Jurkat, Clone E6-1 (cell line): ENCODE measurements at regions not wholly inside any gene's neighbourhood (a gene's known extent, or its start where the extent isn't known, plus 50 kb on each side); places are given as distances from the start of the nearest gene placed in this dataset.
"Not testable (repeated sequence)": the region's sequence is repeated elsewhere in the genome, so short reads cannot be mapped to it uniquely, and the experiment has no call there.

Experiments
- DNase-seq: peaks from one replicate; pipeline ENCODE4 v3.0.0-alpha.2; 2011; ENCODE audit warnings: low read depth, low spot score
- H3K4me3 ChIP-seq: 2 replicates; pipeline ENCODE4 v1.5.1; 2011; ENCODE audit warnings: mild to moderate bottlenecking, low read length, control low read depth, moderate library complexity

DNA sequence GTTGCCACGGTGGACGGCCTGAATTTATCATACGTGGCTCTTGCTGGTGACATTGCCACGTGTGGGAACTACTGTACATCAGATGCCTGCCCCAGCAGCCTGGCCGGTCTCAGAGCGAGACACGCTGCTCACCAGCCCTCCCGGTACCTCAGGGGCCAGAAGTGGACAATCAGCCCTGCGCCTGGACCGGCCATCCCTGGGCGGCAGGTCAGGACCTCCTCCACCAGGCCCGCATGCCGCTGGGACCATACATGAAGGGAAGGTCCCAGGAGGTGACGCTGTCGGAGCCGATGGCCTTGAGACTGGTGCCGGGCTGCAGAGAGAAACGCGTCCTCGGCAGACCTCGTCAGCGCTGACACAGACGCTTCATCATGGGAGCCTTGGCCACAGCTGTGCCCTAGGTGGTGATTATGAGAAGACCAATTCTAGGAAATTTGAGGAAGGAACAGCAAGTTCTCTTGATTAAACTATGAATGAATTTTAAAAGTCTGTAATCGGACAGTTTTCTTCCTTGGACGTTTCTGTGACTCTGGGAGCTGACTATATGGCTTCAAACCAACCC lies 5456.7 kb upstream of the TPTE start:
- H3K4me3 ChIP-seq, DNase-seq: not testable (repeated sequence)

DNA sequence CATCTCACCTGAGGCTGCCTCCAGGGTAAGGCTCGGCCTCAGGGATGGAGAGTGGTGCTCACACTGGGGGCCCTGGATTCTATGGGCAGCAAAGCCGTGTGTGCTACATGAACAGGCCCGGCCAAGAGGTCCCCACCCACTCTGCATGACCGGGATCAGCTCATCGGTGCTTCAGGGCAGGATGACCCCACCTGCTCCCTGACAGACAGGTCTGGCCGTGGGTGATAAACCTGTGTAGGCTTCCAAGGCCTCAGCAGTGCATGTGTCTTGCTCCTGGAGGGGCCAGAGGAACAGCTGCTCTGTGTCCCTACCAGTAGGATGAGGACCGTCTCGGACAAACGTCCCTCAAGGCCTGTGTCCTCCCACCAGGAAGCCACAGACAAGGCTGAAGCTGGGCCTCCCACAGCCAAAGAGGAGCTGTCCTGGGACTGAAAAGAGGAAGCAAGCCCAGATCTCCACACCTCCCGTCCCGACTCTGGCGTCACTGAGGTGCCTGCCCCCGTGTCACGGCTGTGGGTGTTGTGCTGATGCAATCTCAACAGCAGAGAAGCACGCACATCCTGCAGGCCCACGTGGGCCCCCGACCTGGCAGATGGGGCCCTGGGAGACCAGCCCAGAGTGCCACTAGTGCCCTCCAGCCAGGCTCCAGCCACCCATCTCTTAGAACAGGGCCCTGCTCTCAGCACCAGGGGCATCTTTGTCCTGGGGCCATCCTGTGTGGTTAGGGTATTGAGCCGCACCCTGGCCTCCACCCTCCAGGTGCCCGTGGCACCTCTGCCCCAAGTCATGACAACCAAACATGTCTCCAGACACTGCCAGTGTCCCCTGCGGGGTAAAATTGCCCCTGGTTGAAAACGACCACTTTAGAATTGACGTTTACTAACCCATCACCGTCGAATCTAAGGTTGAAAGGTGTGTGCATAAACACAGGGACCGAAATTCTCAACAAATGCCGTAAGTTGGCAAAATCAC lies 5455.9 kb upstream of the TPTE start:
- DNase-seq, H3K4me3 ChIP-seq: not testable (repeated sequence)

DNA sequence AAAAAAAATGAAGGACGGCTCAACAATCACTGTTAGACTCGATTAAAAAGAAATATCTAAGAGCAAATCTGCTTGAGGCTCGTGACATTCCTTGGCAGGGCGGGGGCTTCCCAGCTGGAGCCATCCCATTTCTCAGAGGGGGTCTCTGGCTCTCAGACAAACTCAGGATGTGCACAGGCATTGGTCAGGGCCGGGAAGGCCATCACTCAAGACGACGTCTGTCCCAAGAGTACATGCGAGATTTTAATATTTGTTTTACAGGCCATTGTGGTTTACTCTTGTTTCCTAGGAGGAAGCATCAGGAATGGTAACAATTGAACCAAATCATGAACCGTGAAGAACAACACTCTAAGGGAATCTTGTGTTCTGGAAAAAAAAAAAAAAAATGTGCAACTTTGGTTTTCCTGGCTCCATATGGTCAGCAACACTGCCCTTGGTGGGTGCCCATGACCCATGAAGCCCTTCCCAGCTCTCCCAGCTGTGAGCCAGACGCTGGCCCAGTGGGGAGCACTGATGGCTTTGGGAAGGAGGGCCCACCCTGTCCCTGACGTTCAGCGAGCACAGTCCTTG lies 5454.6 kb upstream of the TPTE start:
- DNase-seq, H3K4me3 ChIP-seq: not testable (repeated sequence)

DNA sequence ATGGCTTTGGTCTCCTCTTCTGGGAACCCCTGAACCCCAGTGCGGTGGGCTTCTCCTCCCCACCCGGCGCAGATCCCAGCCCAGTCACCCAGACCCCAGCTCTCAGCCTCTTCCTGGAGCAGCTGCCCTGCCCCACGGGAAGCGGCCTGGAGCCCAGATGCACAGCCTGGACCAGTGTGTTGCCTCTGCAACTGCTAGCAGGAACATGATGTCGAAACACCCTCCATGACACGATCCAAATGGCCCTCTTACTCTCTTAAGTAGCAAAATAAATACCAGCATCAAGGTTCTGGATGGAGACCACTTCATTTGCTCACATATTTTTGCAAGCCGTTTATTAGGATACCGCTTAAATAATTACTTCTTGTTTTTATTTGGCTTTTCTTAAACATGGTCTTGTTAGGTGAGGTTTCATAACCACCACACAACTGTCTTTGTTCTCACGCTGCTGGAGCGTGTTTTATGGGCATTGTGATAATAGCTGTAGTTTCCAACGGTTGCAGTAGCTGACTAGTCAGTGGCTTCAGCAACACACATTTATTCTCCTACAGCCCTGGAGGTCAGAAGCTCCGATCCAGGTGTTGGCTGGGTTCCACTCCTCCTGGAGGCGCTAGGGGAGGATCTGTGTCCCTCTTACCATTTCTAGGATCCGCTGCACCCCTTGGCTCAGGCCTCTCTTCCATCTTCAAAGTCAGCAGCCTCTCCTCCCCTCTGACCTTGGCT lies 5453.9 kb upstream of the TPTE start:
- not testable (repeated sequence) for DNase-seq, H3K4me3 ChIP-seq

DNA sequence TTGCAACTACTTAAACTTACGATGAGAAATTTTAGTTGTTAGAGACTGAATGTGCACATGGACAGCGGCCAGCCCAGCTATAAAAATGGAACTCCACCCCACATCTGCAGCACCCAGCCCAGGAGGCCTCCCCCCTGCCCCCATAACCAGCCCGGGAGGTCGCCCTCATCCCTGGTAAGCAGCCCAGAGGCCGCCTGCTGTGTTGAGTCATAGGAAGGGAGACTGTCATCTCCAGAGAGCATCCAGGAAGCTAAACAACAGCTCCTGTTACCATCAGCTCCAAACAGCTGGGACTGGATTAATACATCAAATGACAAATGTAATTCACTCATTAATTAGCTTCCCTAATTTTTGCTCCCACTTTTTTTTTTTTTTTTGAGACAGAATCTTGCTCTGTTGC lies 5452.7 kb upstream of the TPTE start:
- not testable (repeated sequence) for H3K4me3 ChIP-seq, DNase-seq

DNA sequence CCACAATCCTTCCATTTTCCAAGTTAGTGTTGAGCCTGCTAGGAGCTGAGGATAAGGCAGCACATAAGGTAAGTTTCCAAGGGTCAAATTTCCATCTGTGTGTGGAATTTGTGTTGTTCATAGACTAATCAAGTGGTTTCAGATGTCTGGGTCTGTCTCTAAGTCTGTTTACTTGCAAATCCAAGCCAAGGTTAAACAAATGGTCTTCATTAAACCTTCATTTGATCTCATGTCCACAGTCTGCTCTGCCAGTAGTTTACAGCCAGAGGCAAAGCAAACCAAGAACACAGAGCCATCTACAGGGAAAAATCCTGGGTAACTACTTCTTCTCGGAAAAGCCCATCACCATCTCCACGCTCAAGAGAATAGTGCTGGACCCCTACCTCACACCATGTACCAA lies 5450.2 kb upstream of the TPTE start:
- not testable (repeated sequence) for DNase-seq, H3K4me3 ChIP-seq

DNA sequence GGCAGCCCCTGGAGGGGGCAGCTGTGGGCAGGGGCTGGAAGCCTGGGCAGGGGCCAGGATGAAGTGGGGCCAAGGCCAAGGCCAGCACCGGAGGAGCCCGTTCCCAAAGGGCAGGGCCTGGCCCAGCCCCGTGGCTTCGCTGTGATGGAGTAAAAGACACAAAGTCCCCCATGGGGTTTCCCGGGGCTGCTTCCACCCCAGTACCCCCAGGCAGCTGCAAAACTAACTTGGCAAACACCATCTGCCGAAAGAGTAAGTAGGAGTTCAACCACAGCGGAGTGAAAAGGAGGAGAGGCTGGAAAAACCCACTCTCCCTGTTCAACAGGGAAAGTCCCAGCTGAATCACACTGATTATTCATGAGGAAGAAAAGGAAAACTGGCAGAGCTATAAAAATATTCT lies 5444.5 kb upstream of the TPTE start:
- not testable (repeated sequence) for H3K4me3 ChIP-seq, DNase-seq

DNA sequence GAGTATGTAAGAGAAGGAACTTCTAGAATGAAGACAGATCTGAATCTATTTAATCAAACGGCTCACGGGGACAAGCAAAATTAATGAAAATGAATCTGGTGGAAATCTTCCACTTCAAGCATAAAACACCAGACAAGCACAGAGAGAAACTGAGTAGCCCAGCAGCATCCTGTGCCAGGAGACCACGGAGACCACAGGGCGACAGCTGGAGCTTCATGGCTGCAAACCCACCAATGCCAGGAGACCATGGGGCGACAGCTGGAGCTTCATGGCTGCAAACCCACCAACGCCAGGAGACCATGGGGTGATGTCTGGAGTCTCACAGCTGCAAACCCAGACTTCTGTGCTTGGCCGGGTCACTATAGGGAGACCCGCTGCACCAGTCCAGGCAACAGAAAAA lies 5442.0 kb upstream of the TPTE start:
- not testable (repeated sequence) for H3K4me3 ChIP-seq, DNase-seq

DNA sequence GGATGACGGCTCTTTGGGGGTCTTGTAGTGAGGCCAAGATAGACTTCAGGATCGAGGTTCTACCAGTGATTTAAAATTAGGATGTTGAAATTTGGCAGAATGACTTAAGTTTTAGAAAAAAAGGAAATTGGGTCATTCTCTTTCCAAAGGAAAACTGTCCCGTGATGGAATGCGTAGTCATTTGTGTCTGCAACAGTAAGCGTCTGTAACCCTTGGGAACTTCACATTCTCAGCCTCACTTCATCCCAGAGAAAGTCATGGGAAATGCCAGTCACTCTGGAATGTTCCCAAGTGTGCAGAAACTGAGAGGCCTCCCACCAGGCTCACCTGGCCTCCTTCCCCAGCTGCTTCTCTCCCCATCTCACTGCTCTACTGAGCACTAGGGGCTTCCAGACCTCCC lies 5441.4 kb upstream of the TPTE start:
- DNase-seq, H3K4me3 ChIP-seq: not testable (repeated sequence)

DNA sequence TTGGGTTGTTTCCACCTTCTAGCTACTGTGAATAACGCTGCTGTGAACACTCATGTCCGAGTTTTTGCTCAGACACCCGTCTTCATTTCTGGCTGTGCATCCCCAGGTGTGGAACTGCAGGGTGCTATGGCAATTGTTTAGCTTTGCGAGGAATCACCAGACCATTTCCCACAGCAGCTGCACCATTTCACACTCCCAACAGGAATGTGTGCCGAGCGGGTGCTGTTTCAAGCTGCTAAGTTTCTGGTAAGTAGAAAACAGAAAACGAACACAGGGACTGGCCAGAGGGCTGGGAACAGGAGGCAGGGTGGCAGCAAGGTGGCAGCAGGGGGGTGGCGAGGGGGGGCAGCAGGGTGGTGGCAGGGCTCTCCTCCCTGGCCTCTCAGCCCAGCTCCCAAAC lies 5437.1 kb upstream of the TPTE start:
- not testable (repeated sequence) for H3K4me3 ChIP-seq, DNase-seq

DNA sequence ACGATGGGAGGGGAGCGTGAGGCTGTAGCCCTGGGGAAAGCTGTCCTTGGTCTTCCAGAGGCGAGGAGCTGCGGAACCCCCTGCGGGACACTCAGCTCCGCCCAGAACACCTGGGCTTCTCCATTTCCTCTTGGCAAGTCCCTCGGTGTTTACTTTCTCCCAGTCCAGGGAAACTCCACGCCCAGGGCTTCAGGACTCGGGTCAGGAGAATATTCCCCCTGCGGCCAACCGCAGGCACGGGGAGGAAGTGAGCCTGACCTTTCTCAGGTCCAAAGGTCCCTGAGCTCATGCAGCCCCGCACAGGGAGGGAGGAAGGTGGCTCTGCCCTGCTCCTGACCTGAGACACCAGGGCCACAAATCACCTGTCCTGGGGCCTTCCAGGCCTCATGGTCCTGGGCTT lies 5435.9 kb upstream of the TPTE start:
- H3K4me3 ChIP-seq, DNase-seq: not testable (repeated sequence)

DNA sequence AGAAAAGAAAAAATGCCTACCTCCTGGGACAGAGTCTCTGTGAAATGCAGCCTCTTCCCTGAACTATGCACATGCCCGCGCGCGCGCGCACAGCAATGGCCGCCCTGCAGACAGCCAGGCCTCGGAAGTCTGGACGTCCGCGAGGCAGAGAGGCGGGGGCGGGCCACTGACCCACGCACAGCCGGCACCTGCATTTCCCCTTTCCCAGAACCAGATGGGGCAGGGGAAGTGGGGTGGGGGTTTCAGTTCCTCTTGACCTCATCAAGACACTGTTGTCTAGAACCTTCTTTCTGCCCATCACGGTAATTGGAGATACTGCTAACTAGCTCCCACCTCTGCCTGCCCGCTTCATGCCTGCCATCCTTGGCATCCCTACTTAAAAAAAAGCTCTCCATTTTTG lies 5435.0 kb upstream of the TPTE start:
- H3K4me3 ChIP-seq, DNase-seq: not testable (repeated sequence)

DNA sequence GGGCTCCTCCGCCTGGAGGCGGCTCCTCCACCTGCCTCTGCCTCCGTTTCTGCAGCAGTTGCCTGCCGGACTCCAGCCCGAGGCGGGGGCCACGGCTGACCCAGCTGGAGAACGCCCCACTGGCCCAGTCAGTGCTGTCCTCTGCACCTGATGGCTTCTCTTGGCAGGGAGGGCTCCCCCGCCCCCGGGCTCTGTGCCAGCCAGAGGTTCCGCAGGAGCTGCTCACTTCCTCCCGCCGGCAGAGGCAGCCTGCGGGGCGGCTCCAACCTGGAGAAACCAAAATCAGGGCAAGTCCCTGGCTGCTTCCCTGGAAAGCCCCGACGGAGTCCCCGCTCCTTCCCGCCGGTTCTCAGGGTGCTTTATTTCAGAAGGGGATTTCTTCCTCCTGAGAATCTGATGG lies 5432.6 kb upstream of the TPTE start:
- not testable (repeated sequence) for H3K4me3 ChIP-seq, DNase-seq

DNA sequence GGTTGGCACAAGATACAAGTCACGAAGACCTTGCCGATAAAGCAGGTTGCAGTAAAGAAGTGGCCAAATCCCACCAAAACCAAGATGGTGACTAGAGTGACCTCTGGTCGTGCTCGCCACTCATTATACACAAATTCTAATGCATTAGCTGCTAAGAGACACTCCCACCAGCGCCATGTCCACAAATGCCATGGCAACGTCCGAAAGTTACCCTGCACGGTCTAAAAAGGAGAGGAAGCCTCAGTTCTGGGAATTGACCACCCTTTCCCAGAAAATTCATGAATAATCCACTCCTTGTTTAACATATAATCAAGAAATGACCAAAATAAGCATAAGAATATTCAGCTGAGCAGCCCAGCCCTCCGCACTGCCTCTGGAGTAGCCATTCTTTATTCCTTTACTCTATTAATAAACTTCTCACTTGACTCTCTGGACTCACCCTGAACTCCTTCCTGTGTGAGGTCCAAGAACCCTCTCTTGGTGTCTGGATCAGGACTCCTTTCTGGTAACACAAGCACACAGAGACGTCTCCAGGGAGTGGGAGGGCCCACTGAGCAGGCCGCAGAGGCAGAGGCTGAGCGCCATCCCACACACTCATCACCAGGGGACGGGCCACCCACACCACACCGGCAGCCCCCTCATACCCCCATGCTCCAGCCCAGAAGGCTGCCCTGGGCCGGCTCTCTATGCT lies 5431.8 kb upstream of the TPTE start:
- DNase-seq, H3K4me3 ChIP-seq: not testable (repeated sequence)

DNA sequence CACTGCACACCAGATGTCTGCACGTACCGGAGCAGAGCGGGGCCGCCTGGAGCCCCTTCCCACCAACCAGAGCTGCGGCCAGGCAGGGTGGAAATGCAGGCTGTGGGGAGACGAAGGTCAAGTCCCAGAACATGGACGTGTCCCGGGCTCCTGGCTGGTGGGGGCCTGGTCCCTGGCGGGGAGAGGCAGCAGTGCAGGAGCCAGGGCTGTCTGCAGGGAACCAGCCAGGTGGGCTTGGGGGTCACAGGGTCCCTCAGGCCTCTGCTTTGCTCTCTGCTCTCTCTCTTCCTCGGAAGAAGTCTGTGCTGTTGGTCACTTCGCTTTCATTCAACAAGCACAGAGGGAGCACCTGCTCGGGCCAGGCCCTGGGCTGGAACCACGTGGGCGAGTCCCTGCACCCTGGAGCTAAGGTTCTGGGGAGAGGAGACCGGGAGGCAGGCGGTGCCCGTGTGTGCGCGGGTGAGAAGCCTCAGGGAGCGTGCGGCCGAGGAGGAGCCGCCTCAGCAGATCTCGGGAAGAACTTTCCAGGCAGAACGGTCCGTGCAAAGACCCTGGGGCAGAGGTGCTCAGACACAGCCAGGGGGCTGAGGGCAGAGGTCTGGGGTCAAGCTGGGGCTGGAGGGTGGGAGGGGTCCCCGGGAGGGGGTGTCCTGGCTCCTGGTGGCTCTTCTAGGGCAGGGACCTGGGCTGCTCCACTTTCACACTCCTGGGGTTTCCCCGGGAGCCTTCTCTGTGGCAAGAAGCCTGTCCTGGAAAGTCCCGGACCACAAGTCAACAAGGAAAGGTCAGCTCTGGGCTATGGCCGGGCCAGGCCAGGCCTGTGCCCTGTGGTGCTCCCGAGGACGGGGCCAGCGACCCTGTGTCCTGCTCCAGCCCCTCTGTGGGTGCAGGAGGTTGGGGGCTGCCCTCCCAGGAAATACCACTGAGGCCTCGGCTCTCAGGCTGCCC lies 5431.0 kb upstream of the TPTE start:
- not testable (repeated sequence) for DNase-seq, H3K4me3 ChIP-seq

DNA sequence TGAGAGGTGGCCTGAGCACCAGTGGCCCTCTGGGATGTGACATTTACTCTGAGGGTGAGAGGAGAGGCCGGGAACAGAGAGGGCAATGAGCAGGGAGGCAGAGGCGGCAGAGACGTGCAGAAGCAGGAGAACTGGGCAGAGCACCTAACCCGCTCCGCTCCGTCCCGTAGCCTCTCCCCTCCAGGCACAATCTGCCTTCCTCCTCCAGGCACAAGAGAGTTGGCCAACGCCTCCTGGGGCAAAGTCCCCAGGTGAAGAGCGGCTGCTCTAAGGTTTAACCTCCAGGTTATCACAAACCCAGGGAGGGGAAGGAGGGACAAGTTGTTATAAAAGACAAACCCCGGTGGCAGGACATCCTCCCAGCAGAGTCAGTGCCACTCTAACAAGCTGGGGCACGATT lies 5430.1 kb upstream of the TPTE start:
- H3K4me3 ChIP-seq, DNase-seq: not testable (repeated sequence)

DNA sequence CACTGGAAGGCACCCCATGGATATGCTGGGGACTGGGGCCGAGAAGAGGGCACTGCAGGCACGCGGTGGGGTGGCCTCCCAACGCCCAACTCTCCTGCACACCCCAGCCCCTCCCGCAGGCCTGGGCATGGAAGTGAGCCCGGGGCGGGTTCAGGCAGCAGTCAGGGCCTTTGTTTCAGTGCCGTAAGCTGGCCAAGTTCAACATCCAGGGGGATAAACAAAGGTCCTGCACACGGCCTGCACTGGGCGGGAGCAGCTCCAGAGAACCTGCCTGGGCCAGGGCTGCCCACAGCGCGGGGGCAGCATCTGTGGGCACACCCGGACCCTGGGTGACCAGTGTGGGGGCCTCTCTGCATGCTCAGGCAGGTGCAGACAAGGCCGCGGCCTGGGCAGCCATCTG lies 5425.8 kb upstream of the TPTE start:
- DNase-seq, H3K4me3 ChIP-seq: not testable (repeated sequence)
